Hematopoietic multipotent progenitor cell treated with erythropoietin and hydrocortisone succinate and interleukin-3 and kit ligand, for 6 days (in vitro differentiated cells): ENCODE measurements at regions not wholly inside any gene's neighbourhood (a gene's known extent, or its start where the extent isn't known, plus 50 kb on each side); places are given as distances from the start of the nearest gene placed in this dataset.
A peak's percentile ranks its signal among the peaks of the same experiment; 100 is the strongest.
"Not testable (repeated sequence)": the region's sequence is repeated elsewhere in the genome, so short reads cannot be mapped to it uniquely, and the experiment has no call there.

Experiments used
- DNase-seq: peaks from one replicate; pipeline ENCODE4 v3.0.0-alpha.2; 2015

GRCh38 chr2:58620093-58620492, 379.0 kb upstream of the FANCL start:
- DNase-seq: no peak

DNA sequence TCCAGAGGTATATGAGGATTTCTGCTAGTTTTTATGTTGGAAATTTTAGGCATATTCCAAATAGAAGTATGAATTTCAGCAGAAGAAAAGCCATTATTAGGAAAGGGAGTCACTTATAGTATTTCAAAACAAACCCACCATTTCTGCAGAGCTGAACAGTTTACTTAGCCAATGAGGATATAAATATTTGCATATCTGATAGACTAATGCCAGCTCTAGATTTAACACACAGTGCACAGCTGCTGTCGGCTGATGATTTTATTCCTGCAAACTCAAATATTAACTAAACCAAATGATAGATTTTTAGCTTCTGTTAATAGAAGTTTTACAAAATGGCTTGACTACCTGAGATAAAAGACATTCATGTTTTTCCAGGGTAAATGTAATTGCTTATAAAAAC, 375.8 kb upstream of the FANCL start:
- DNase-seq: peak; percentile 20

DNA sequence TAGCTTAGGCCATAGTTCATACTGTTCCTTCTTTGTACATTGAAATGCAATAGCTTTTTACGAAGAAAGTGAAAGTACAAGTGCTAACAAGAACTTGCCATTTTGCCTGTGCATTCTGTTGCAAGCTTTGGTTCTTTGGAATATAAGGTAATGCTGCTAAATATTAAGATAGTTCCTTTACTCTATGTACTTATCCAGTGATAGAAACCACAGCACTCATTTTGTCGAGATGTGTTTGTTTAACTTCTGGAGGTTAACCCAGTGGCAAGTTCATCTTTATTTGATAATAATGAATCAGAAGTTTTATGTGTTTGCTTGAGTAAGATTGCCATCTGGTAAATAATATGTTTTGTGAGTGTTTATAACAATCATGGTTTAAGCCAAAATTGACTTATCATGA, 373.1 kb upstream of the FANCL start:
- DNase-seq: peak; percentile 24

- peak; percentile 33 for DNase-seq
Observed at GRCh38 chr2:58612973-58613372, 371.8 kb upstream of the FANCL start.

DNA sequence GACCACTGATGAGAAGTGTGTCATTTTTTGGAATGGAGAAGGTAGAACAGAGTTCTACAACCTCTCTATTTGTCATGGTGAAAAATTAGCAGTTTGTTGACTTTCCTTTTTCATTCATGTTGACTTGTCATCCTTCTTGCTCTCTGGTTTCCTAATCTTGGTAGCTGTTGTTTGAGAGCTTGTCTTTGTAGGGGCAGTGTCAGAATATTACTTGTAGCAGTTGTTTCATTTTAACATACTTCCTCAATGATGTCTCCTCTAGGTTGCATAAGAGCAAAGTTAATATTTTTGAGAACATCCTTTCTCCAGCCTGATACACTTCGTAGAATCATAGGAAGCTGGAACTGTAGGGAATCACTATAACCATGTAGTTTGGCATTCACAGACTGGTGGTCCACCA, 368.2 kb upstream of the FANCL start:
- no peak for DNase-seq

DNA sequence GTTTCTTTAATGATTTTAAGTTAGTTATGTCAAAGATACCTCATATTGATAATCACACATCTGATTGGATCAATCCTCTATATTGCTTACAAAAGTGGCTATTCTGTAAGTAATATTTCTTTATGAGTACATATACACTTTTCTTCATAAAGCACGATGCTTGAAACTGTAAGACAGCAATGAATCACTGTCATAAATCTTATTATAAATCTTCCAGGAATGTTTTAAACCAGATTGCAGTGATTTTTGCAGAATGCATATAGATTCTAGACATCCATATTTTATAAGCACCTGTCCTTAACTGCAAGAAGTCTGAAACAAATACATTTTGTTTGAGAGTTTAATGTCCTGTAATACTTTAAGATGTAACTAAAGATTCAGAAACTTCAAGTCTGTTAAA, 367.0 kb upstream of the FANCL start:
- DNase-seq: no peak

DNA sequence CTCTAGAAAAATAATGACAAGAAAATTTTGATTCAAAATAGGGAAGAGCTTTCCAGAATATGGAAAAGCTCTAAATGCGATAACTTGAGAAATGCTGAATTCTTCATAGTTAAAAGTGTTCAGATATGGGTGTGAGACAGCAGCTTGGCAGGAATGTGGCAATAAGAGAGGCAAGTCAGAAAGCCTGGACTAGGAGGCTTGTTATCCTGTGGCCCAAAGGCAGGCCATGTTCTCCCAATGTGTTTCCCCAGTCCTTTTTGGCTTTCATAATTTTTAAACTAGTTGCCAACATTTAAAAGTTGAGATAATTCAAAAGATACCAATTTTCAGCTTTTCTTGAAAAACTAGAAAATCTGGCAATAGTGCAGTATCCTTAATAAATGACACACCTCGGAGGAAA, 366.3 kb upstream of the FANCL start:
- DNase-seq: no peak

DNA sequence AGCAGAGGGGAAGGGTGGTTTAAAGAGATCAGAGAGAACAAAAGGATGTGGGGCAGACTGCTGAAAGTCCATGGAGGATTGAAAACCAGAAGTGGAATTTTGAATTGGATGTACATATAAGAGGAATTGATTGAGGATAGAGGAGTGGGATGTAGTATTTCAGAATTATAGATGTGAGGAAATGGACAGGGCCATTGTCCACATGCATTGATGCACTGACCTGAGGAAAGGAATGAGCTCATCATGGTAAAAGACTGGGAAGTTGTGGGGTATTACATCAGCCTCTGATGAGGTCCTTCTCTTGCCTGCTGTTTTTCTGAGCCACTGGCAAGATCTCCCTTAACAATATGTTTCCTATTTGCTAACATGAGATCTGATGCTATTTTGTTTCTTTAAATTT, 365.7 kb upstream of the FANCL start:
- DNase-seq: no peak

- no peak for DNase-seq
Observed at GRCh38 chr2:58604096-58604495, 363.0 kb upstream of the FANCL start.

DNA sequence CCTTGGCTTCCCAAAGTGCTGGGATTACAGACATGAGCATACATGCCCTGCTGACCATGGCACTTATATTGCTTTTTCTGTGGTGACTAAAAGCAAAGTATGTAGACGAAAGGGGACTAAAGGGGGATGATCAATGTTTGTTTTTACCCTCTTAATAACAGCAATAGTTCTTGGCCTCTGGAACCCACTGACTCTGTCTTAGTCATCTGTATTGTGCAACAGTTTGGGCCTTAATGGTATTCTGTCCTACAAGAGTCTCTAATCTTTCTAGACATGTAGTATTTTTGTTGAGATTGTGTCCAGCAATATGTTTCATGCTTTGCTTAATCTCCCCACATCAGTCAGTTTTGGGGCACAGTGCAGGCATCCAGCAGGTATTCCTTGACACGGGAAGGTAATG, 359.9 kb upstream of the FANCL start:
- no peak for DNase-seq

DNA sequence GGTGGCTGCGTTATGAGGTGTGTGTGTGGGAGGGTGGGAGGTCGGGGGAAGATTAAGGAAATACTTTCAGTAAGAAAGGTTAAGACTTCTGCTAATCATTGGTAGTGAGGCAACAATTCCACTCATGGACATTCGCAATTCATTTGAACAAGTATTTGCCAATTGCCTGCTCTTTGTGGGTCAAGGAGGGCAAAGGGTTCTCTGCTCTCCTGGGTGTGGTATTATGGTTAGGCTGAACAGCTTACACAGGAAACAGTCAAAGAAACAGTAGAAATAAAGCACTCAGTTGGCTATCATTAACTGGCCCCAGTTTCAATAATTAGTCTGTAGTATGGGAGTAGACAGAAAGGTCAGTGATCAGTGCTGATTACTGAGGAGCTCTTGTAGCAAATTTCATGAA, 357.0 kb upstream of the FANCL start:
- no peak for DNase-seq

DNA sequence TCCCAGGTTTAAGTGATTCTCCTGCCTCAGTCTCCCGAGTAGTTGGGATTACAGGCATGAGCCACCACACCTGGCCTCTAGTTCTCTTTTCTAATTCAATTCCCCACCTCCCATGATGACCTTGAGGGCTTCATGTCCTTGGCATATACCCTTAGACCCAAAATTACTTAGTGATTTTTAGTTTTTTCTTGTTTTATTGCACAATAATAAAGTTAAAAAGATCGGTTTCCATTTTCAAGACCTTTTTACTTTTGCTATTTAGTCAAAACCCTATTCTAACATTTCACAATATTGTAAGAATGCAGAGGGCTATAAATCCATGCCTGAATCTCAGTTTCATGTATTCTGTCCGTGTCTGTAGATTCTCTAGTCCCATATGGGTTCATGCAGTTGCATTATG, 354.6 kb upstream of the FANCL start:
- no peak for DNase-seq

- DNase-seq: no peak
Observed at GRCh38 chr2:58594762-58595161, 353.6 kb upstream of the FANCL start.

- peak; percentile 63 for DNase-seq
Observed at GRCh38 chr2:58594175-58594574, 353.1 kb upstream of the FANCL start.

- DNase-seq: not testable (repeated sequence)
Observed at GRCh38 chr2:58586178-58586577, 345.1 kb upstream of the FANCL start.

- no peak for DNase-seq
Observed at GRCh38 chr2:58585233-58585632, 344.1 kb upstream of the FANCL start.

DNA sequence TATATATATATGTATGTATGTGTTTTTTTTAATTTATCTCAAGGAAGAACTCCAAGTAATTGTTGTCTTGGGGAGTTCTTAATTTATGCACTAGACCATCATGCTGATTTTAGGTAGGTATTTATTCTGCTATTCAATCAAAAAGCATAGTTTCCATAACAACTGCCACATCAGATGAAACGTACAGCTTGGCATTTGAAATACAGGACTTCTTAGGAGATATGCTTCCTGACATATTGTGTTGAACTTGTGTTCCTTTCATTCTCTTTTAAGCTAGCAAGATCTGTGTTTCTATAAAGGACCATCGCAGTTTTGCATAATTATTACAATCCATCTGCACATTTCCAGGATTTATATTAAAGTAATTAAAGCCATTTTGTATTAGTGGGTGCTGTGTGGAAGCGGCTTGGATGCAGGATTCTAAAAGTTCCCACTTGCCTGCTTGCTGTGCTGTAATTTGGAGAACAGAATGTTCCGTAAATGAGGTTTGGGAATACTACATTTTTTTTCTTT, 343.5 kb upstream of the FANCL start:
- DNase-seq: no peak

DNA sequence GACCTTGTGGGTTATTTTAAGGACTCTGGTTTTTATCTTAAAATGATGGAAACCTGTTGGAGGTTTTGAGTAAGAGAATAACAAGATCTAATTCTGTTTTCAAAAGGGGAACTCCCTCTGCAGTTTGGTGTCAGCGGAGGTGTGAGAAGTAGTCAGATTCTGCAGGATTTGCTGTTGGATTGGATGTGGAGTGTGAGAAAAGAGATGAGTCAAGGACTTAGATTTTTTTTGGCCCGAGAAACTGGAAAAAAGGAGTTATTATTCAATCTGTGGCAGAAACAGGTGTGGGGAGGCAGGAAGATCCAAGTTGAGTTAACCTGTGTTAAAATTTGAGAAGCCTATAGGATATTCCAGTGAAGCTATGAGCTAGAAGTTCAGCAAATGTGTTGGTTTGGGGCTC, 337.2 kb upstream of the FANCL start:
- no peak for DNase-seq

- no peak for DNase-seq
Observed at GRCh38 chr2:58574873-58575272, 333.7 kb upstream of the FANCL start.

DNA sequence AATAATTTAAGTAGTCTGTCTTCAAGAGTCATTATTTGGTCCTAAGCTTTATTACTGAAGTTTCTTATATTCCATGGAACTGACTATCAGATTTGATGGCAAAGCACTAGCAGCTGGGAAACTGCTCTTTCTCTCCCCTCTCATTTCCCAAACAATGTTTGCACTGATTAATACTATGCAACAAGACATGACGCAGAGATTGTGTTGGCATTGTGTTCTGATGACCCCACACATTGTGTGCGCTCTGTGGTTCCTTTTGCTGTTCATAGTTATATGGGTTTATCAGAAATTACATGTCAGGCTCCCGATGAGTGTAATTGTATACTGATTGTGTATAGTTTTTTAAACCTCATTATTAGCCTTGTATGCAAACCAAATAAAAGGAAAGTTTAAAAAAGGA, 331.6 kb upstream of the FANCL start:
- no peak for DNase-seq

- peak; percentile 87 for DNase-seq
Observed at GRCh38 chr2:58571181-58571852, 330.2 kb upstream of the FANCL start.

- peak; percentile 8 for DNase-seq
Observed at GRCh38 chr2:58569475-58570185, 328.5 kb upstream of the FANCL start.

GRCh38 chr2:58568901-58569300, 327.8 kb upstream of the FANCL start:
- no peak for DNase-seq

- DNase-seq: no peak
Observed at GRCh38 chr2:58562276-58562675, 321.2 kb upstream of the FANCL start.

DNA sequence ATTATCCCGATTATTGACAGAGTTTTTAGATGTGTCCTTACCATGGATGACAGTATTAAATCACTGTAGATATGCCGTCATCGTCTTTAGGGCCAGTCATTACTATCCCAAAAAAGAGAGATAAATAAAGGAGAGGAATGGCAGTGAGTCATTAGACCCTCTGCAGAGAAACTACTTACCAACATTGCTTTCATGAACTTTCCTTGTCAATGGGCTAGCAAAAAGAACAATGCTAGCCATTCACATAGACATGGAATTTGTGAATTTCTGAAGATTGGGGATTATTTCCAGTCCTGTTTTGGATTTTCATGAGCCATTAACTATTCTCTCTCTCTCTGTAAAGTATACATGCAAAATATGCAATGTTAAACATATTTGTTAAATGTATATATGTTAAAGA, 319.4 kb upstream of the FANCL start:
- DNase-seq: no peak
